ENCODE measurements at regions not wholly inside any gene's neighbourhood (a gene's known extent, or its start where the extent isn't known, plus 50 kb on each side); places are given as distances from the start of the nearest gene placed in this dataset.

DNA sequence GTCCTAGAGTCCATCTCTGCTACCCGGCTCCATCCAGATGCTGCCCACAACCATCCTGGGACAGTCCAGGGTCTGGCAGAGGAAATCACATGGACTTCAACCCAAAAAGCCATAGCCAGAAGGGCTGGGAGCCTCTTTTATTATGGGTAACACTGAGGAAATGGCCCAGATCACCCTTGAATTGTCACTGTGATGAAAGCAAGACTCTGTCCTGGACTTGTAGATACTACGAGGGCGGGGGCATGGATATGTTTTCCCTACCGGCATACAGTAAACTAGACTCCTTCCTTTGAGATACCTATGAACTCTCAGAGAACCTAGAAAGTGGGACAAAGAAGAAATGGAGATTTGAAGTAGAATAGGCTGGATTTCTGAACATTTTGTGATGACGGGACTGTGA lies 110.3 kb downstream of the LACC1 start (continued):
- TF ChIP-seq, protein P1, sequence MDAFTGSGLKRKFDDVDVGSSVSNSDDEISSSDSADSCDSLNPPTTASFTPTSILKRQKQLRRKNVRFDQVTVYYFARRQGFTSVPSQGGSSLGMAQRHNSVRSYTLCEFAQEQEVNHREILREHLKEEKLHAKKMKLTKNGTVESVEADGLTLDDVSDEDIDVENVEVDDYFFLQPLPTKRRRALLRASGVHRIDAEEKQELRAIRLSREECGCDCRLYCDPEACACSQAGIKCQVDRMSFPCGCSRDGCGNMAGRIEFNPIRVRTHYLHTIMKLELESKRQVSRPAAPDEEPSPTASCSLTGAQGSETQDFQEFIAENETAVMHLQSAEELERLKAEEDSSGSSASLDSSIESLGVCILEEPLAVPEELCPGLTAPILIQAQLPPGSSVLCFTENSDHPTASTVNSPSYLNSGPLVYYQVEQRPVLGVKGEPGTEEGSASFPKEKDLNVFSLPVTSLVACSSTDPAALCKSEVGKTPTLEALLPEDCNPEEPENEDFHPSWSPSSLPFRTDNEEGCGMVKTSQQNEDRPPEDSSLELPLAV (CRISPR knock-in tag; conservative IDR thresholded peaks at IDR 0.05; ENCODE audit: low read depth) = no peak
- TF ChIP-seq HMG20B (CRISPR knock-in tag; conservative IDR thresholded peaks at IDR 0.05) (no peak), MAFK (conservative IDR thresholded peaks at IDR 0.05 in 1 of 2, IDR thresholded peaks at IDR 0.05 in 1 of 2; ENCODE audit: low read length in 2 of 2) (no peak)

DNA sequence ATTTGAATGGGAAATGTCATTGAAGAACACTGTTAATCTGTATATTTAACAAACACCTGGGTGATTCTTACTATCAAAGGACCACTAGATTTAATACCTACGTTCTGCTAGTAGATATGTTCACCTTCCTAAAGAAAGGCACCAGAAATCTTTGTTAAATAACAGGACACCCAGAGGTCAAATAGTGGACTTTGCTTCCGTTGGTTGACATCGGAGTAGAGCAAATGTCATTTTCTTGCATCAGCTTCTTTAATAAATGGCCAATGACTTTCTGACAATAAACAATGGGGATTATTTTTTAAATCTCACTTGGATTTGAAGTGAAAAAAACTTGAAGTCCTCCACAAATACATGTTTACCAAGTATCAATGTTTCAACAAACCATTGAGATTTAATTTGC lies 111.1 kb downstream of the LACC1 start:
- BruUV-seq (replicated peaks) = no TSS peak
- FAIRE-seq (no peak), ATAC-seq (no peak), DNase-seq (ENCODE audit: low spot score) (no peak)
- Histone ChIP-seq H3K9me3 (ENCODE audit: low read length) (peaks cover 9% of the 10 kb centered on the region; the same call in 1 of the 2 replicates), H3K27ac (ENCODE audit: extremely low read length, insufficient read depth, low read length) (no peak overlapping the region), H3K4me2 (ENCODE audit: low read depth, low read length) (no peak overlapping the region), H3K27me3 (ENCODE audit: control insufficient read depth in 1 of 2, insufficient read depth in 2 of 2, low read length in 2 of 2) (no peaks in the 10 kb centered on the region; a peak in 2 of 5 replicates), H2AFZ (ENCODE audit: low read length) (no peak overlapping the region), H3K79me2 (ENCODE audit: insufficient read depth, low read length) (no peaks in the 10 kb centered on the region), H3K4me3 (replicated peaks in 1 of 3; ENCODE audit: insufficient read depth in 1 of 3, low read depth in 2 of 3, low read length in 3 of 3) (no peak overlapping the region), H3K4me1 (ENCODE audit: insufficient read depth, low read length) (peaks cover 8% of the 10 kb centered on the region; the same call in 1 of the 2 replicates), H3K36me3 (replicated peaks in 1 of 2; ENCODE audit: control insufficient read depth in 1 of 2, insufficient read depth in 2 of 2, low read length in 2 of 2) (no peaks in the 10 kb centered on the region), H4K20me1 (ENCODE audit: insufficient read depth, low read length) (no peaks in the 10 kb centered on the region), H3K9ac (ENCODE audit: insufficient read depth, low read depth, low read length) (no peak overlapping the region)
- CTCF ChIA-PET (ENCODE audit: low intra/inter-chr PET ratio, low total read pairs) = no interaction called here
- POLR2A ChIA-PET = no interaction called here
- WGBS (ENCODE audit: low lambda C conversion rate) = 6% methylated on average over 3 of the region's 3 CpGs
- intact Hi-C loops (cut with micrococcal nuclease; ENCODE audit: unreplicated experiment) = no loop called here
- TF ChIP-seq, protein P2, sequence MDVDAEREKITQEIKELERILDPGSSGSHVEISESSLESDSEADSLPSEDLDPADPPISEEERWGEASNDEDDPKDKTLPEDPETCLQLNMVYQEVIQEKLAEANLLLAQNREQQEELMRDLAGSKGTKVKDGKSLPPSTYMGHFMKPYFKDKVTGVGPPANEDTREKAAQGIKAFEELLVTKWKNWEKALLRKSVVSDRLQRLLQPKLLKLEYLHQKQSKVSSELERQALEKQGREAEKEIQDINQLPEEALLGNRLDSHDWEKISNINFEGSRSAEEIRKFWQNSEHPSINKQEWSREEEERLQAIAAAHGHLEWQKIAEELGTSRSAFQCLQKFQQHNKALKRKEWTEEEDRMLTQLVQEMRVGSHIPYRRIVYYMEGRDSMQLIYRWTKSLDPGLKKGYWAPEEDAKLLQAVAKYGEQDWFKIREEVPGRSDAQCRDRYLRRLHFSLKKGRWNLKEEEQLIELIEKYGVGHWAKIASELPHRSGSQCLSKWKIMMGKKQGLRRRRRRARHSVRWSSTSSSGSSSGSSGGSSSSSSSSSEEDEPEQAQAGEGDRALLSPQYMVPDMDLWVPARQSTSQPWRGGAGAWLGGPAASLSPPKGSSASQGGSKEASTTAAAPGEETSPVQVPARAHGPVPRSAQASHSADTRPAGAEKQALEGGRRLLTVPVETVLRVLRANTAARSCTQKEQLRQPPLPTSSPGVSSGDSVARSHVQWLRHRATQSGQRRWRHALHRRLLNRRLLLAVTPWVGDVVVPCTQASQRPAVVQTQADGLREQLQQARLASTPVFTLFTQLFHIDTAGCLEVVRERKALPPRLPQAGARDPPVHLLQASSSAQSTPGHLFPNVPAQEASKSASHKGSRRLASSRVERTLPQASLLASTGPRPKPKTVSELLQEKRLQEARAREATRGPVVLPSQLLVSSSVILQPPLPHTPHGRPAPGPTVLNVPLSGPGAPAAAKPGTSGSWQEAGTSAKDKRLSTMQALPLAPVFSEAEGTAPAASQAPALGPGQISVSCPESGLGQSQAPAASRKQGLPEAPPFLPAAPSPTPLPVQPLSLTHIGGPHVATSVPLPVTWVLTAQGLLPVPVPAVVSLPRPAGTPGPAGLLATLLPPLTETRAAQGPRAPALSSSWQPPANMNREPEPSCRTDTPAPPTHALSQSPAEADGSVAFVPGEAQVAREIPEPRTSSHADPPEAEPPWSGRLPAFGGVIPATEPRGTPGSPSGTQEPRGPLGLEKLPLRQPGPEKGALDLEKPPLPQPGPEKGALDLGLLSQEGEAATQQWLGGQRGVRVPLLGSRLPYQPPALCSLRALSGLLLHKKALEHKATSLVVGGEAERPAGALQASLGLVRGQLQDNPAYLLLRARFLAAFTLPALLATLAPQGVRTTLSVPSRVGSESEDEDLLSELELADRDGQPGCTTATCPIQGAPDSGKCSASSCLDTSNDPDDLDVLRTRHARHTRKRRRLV (CRISPR knock-in tag; IDR thresholded peaks at IDR 0.05) = no peak
- TF ChIP-seq FOXP1 (IDR thresholded peaks at IDR 0.05) (no peak), FOXP1 (CRISPR knock-in tag; IDR thresholded peaks at IDR 0.05) (no peak), ETV5 (CRISPR knock-in tag; IDR thresholded peaks at IDR 0.05; ENCODE audit: borderline replicate concordance) (no peak), ESRRA (CRISPR knock-in tag; IDR thresholded peaks at IDR 0.05; ENCODE audit: low read depth) (0 out of 2 replicates have a peak, but pooled peaks have one; percentile 50)
- in situ Hi-C loops (cut with HindIII; ENCODE audit: extremely low pct_ligation_motif_present, low pct_unique_long_range_greater_than_20kb) = no loop called here
